AG09319 (cell line): ENCODE measurements at regions not wholly inside any gene's neighbourhood (a gene's known extent, or its start where the extent isn't known, plus 50 kb on each side); places are given as distances from the start of the nearest gene placed in this dataset.

Experiments
- DNase-seq: peaks from one replicate; pipeline ENCODE4 v3.0.0-alpha.2; 2010; ENCODE audit warnings: low read depth; ENCODE audit errors: extremely low read depth
- TF ChIP-seq, protein P1 (sequence below): IDR thresholded peaks from 2 replicates; pipeline ENCODE4 v1.5.1; 2011; ENCODE audit warnings: low read depth, mild to moderate bottlenecking, inconsistent platforms, low read length, moderate library complexity

DNA sequence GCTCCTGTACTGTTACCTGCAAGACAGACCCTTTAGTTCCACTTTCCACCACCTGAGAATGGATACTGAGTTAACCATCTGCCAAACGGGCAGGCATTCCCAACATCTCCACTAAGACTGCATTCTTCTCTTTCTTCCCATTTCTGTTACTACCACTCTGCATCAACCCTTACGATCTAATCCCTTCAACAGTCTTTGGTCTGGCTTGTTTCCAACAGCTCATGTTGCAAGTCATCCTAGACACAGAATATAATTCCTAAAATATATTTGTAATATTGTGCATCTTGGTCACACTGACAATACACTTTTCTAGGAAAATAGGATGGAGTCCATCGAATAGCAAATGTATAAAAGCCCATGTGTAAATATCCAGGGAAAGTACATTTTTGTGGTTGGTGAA, 166.7 kb downstream of the SIPA1L2 start:
- DNase-seq = no peak
- TF ChIP-seq, protein P1, sequence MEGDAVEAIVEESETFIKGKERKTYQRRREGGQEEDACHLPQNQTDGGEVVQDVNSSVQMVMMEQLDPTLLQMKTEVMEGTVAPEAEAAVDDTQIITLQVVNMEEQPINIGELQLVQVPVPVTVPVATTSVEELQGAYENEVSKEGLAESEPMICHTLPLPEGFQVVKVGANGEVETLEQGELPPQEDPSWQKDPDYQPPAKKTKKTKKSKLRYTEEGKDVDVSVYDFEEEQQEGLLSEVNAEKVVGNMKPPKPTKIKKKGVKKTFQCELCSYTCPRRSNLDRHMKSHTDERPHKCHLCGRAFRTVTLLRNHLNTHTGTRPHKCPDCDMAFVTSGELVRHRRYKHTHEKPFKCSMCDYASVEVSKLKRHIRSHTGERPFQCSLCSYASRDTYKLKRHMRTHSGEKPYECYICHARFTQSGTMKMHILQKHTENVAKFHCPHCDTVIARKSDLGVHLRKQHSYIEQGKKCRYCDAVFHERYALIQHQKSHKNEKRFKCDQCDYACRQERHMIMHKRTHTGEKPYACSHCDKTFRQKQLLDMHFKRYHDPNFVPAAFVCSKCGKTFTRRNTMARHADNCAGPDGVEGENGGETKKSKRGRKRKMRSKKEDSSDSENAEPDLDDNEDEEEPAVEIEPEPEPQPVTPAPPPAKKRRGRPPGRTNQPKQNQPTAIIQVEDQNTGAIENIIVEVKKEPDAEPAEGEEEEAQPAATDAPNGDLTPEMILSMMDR = no peak

DNA sequence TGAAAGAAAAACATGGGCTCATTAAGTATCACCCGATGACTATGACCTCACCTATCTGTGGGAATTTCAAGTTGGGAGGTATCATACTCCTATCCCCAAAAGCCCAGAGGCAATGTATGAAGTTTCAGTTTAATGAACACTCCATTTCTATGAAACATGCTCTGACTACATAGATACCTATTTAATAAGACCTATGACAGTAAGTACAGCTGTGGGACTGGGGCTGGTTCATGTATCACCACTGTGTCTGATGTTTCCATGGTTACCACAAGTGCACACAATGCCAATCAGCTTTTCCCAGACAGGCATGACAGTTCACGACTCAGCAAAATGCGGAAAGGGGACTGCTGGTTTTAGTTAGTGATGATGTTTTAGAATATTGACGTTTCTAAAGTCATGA, 167.7 kb downstream of the SIPA1L2 start:
- TF ChIP-seq, protein P1 = no peak
- DNase-seq = no peak

- no peak for DNase-seq
- TF ChIP-seq, protein P1 = no peak
These were observed 170.1 kb downstream of the SIPA1L2 start for GRCh38 chr1:232459826-232460225.

GRCh38 chr1:232459087-232459486, 170.8 kb downstream of the SIPA1L2 start:
- DNase-seq = no peak
- TF ChIP-seq, protein P1 = no peak

DNA sequence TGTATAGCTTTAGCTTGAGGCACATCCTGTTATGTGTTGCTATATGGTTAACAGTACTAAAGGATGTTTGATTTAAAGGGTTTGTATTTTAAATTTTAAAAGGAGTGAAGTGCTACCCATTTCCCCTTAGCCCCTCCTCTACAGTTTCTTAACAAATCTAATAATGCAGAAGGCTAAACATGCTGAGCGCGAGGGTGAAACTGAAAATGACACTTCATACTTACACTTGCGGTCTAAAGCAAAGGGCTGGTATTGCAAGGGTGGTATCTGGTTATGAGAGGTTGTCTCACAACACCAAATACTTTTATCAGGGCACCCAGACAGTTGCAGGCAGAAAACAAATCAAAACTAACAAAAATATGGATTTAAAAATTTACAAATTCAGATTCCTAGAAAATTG, 172.3 kb downstream of the SIPA1L2 start:
- TF ChIP-seq, protein P1 = no peak
- DNase-seq = no peak

DNA sequence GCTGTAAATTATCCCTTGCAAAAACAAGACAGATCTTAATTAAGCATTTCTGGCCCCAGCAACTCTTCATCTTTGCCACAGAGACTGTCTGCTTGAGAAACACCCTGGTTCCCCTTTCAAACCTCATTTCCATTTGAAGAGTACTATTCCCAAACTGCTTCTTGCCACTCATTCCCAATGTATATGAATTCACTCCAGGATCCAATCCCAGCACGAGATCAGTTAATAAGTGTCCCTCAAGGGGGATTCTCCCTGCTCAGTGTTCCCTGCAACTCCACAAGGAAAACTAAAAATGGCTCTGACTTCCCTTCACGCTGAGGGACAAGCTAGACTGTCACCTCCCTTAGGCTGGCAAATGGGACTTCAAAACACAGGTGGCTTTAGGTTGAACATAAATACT, 173.2 kb downstream of the SIPA1L2 start:
- DNase-seq = no peak
- TF ChIP-seq, protein P1 = no peak

- no peak for DNase-seq
- TF ChIP-seq, protein P1 = no peak
These were observed 175.6 kb downstream of the SIPA1L2 start for GRCh38 chr1:232454227-232454886.
